ENCODE measurements at regions not wholly inside any gene's neighbourhood (a gene's known extent, or its start where the extent isn't known, plus 50 kb on each side); places are given as distances from the start of the nearest gene placed in this dataset.

- intact Hi-C loops (cut with micrococcal nuclease; ENCODE audit: unreplicated experiment) = no loop called here
- H3K4me3 ChIP-seq (ENCODE audit: low read depth, low read length, poor library complexity, severe bottlenecking) = no peak overlapping the region
- no peaks in the 10 kb centered on the region for H3K36me3 ChIP-seq (ENCODE audit: insufficient read depth, low read length, poor library complexity, severe bottlenecking)
- CTCF ChIA-PET = no interaction called here
- no peaks in the 10 kb centered on the region for H3K27me3 ChIP-seq (replicated peaks; ENCODE audit: insufficient read depth, low read depth, low read length, poor library complexity)
- DNase-seq (ENCODE audit: low spot score) = peak; percentile 4
- POLR2A ChIA-PET (ENCODE audit: low non-redundant PET) = no interaction called here
- H3K9me3 ChIP-seq (ENCODE audit: low read depth, low read length, poor library complexity, severe bottlenecking) = peaks cover 8% of the 10 kb centered on the region
- no peaks in the 10 kb centered on the region for H3K4me1 ChIP-seq (ENCODE audit: insufficient read depth, low read length, poor library complexity, severe bottlenecking)
- BruUV-seq (replicated peaks) = no TSS peak
- H3K27ac ChIP-seq (ENCODE audit: low read depth, low read length, poor library complexity, severe bottlenecking) = no peak overlapping the region
- TF ChIP-seq CTCF (conservative IDR thresholded peaks at IDR 0.05; ENCODE audit: low read depth, low read length) (no peak), EZH2 (IDR thresholded peaks at IDR 0.05; ENCODE audit: borderline replicate concordance, low read depth, low read length, poor library complexity, severe bottlenecking) (no peak)
Measured at GRCh38 chr18:78238404-78239089, 741.1 kb upstream of the SALL3 start.

GRCh38 chr18:78239090-78239457 lies 740.5 kb upstream of the SALL3 start:
- Histone ChIP-seq H3K27me3 (replicated peaks; ENCODE audit: insufficient read depth, low read depth, low read length, poor library complexity) (no peaks in the 10 kb centered on the region), H3K4me3 (ENCODE audit: low read depth, low read length, poor library complexity, severe bottlenecking) (no peak overlapping the region), H3K9me3 (ENCODE audit: low read depth, low read length, poor library complexity, severe bottlenecking) (peaks cover 11% of the 10 kb centered on the region), H3K36me3 (ENCODE audit: insufficient read depth, low read length, poor library complexity, severe bottlenecking) (no peaks in the 10 kb centered on the region), H3K4me1 (ENCODE audit: insufficient read depth, low read length, poor library complexity, severe bottlenecking) (no peaks in the 10 kb centered on the region), H3K27ac (ENCODE audit: low read depth, low read length, poor library complexity, severe bottlenecking) (no peak overlapping the region)
- intact Hi-C loops (cut with micrococcal nuclease; ENCODE audit: unreplicated experiment) = no loop called here
- TF ChIP-seq EZH2 (IDR thresholded peaks at IDR 0.05; ENCODE audit: borderline replicate concordance, low read depth, low read length, poor library complexity, severe bottlenecking) (no peak), CTCF (conservative IDR thresholded peaks at IDR 0.05; ENCODE audit: low read depth, low read length) (no peak)
- CTCF ChIA-PET = no interaction called here
- DNase-seq (ENCODE audit: low spot score) = no peak
- POLR2A ChIA-PET (ENCODE audit: low non-redundant PET) = no interaction called here
- BruUV-seq (replicated peaks) = no TSS peak

GRCh38 chr18:78240101-78240500 lies 739.5 kb upstream of the SALL3 start:
- Histone ChIP-seq H3K4me1 (ENCODE audit: insufficient read depth, low read length, poor library complexity, severe bottlenecking) (no peaks in the 10 kb centered on the region), H3K4me3 (ENCODE audit: low read depth, low read length, poor library complexity, severe bottlenecking) (no peak overlapping the region), H3K9me3 (ENCODE audit: low read depth, low read length, poor library complexity, severe bottlenecking) (peaks cover 7% of the 10 kb centered on the region), H3K27ac (ENCODE audit: low read depth, low read length, poor library complexity, severe bottlenecking) (no peak overlapping the region), H3K36me3 (ENCODE audit: insufficient read depth, low read length, poor library complexity, severe bottlenecking) (no peaks in the 10 kb centered on the region), H3K27me3 (replicated peaks; ENCODE audit: insufficient read depth, low read depth, low read length, poor library complexity) (no peaks in the 10 kb centered on the region)
- ChIA-PET POLR2A (ENCODE audit: low non-redundant PET) (no interaction called here), CTCF (no interaction called here)
- intact Hi-C loops (cut with micrococcal nuclease; ENCODE audit: unreplicated experiment) = no loop called here
- BruUV-seq (replicated peaks) = no TSS peak
- no peak for DNase-seq (ENCODE audit: low spot score)
- no peak for TF ChIP-seq CTCF (conservative IDR thresholded peaks at IDR 0.05; ENCODE audit: low read depth, low read length)
- TF ChIP-seq EZH2 (IDR thresholded peaks at IDR 0.05; ENCODE audit: borderline replicate concordance, low read depth, low read length, poor library complexity, severe bottlenecking) = no peak
